Large intestine (tissue), 3 donors: ENCODE measurements at regions not wholly inside any gene's neighbourhood (a gene's known extent, or its start where the extent isn't known, plus 50 kb on each side); places are given as distances from the start of the nearest gene placed in this dataset.

Source experiments
- DNase-seq, 2 donors: peaks; one replicate each; pipeline versions ENCODE4 v3.0.0 to v3.0.0-alpha.2; 2013
- H3K27ac ChIP-seq: one replicate; pipeline ENCODE4 v1.5.1; 2013; ENCODE audit warnings: low read length
- H3K27me3 ChIP-seq: 2 replicates; pipeline ENCODE4 v1.6.1; 2013; ENCODE audit warnings: low read length; ENCODE audit not compliant: control insufficient read depth, insufficient read depth
- H3K36me3 ChIP-seq: 2 replicates; pipeline ENCODE4 v1.6.1; 2013; ENCODE audit warnings: low read length; ENCODE audit not compliant: control insufficient read depth, insufficient read depth
- H3K4me1 ChIP-seq: one replicate; pipeline ENCODE4 v1.6.1; 2013; ENCODE audit warnings: low read length; ENCODE audit not compliant: control insufficient read depth, insufficient read depth
- H3K4me3 ChIP-seq: one replicate; pipeline ENCODE4 v1.5.1; 2013; ENCODE audit warnings: low read length
- H3K9me3 ChIP-seq: one replicate; pipeline ENCODE4 v1.6.1; 2013; ENCODE audit warnings: mild to moderate bottlenecking, low read depth, low read length, moderate library complexity; ENCODE audit not compliant: control insufficient read depth
- WGBS: methylation state at CpG from one replicate; pipeline ENCODE4 v1.1.5; 2013; ENCODE audit warnings: low lambda C conversion rate; ENCODE audit not compliant: insufficient coverage; 5-methylcytosine and 5-hydroxymethylcytosine counted together

- Histone ChIP-seq H3K4me1 (no peaks in the 10 kb centered on the region), H3K36me3 (no peaks in the 10 kb centered on the region), H3K27me3 (no peaks in the 10 kb centered on the region), H3K27ac (no peak overlapping the region), H3K4me3 (no peak overlapping the region), H3K9me3 (no peaks in the 10 kb centered on the region)
- 80% methylated on average over 2 of the region's 3 CpGs for WGBS
- no peak for DNase-seq
These were observed 85.8 kb upstream of the NELL2 start for GRCh38 chr12:44961887-44962286.

DNA sequence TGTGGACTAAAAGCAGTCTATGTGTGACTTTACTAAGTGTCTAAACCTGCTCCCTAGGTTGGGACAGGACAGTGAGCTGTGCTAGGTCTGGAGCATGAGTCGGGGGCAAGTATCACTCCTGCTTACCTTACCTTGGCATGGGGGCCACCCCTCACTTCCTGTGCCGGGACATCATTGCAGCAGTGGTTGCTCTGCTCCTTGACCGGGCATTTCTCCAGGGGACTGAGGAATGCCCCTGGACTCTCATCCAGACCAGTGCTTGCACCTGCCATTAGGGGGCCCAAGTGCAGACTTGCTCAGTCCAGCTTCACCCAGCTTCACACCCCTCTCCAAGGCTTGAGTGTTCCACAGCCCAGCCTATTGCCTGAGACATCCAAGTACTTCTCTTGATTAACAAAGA is 84.7 kb upstream of the NELL2 start:
- H3K4me3 ChIP-seq, result no peak overlapping the region
- no peaks in the 10 kb centered on the region for H3K4me1 ChIP-seq
- H3K9me3 ChIP-seq, result no peaks in the 10 kb centered on the region
- no peak for DNase-seq
- no peaks in the 10 kb centered on the region for H3K36me3 ChIP-seq
- WGBS, result no CpG with 5 or more reads among the region's 3 CpGs
- H3K27ac ChIP-seq, result no peak overlapping the region
- H3K27me3 ChIP-seq, result no peaks in the 10 kb centered on the region

DNA sequence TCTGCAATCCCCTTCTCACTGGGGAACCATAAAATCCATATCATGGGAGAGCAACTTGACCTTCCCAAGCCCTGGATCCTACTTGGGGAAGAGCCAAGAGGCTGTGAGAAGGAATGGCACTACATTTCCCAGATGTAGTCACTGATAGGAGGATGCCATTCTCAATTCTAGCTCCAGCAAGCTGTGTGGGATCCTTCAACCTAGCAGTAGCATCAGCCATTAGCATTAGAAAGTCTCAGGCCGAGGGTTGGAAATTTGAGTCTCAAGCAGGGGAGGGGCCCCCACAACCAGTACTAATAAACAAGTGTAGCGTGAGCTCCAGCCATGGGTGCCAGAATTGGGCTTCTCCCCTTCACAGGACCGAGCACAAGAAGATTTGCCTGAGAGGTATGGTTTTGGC is 84.3 kb upstream of the NELL2 start:
- 71% methylated on average over 1 of the region's 3 CpGs for WGBS
- no peak for DNase-seq

DNA sequence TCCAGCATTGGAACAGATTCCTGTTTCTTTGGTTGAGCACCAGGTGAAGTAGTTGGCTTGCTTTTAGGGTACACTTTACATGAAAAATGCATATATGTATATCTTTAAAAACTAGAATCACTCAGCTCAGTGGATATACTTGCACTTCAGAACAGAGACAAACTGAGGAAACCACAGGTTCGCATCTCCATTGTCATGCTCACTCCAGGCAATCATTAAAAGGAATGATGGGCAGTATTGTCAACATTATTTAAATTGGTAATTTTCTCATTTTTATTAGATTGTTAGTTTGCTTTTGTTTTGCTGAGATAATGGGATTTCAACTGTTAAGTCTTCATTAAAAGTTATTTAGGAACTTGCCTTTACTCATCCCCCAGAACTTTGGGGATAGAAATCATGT is 71.0 kb upstream of the NELL2 start:
- DNase-seq, result no peak
- Histone ChIP-seq H3K4me3 (no peak overlapping the region), H3K27ac (no peak overlapping the region), H3K4me1 (peaks cover 8% of the 10 kb centered on the region), H3K27me3 (no peaks in the 10 kb centered on the region), H3K36me3 (no peaks in the 10 kb centered on the region), H3K9me3 (no peaks in the 10 kb centered on the region)
- WGBS, result no CpG with 5 or more reads among the region's 1 CpG

More for the DNA sequence above, 84.3 kb upstream of the NELL2 start:
- Histone ChIP-seq H3K27ac (no peak overlapping the region), H3K9me3 (no peaks in the 10 kb centered on the region), H3K36me3 (no peaks in the 10 kb centered on the region), H3K4me1 (no peaks in the 10 kb centered on the region), H3K27me3 (no peaks in the 10 kb centered on the region), H3K4me3 (no peak overlapping the region)

DNA sequence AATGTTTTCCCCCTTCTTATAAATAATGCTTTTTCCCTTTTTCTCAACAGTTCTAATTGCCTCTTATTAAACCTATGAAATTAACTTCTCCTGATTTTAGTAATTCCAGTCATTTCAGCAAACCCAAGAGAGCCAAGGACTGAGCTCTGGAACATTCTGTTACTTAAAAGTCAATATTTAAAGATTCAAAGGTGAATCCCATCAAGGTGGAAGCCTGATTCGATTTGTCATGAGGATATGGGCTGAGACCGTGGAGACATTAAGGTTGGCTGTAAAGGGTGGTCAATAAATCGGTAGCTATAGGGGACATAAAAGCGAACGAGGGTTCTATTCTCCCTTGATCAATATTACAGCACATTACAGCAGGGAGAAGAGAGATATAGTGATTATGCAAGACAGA is 66.6 kb upstream of the NELL2 start:
- H3K27ac ChIP-seq, result no peak overlapping the region
- no peak overlapping the region for H3K4me3 ChIP-seq
- no peaks in the 10 kb centered on the region for H3K27me3 ChIP-seq
- H3K36me3 ChIP-seq, result no peaks in the 10 kb centered on the region
- WGBS, result no CpG with 5 or more reads among the region's 5 CpGs
- H3K4me1 ChIP-seq, result peaks cover 8% of the 10 kb centered on the region
- no peaks in the 10 kb centered on the region for H3K9me3 ChIP-seq
- no peak for DNase-seq

DNA sequence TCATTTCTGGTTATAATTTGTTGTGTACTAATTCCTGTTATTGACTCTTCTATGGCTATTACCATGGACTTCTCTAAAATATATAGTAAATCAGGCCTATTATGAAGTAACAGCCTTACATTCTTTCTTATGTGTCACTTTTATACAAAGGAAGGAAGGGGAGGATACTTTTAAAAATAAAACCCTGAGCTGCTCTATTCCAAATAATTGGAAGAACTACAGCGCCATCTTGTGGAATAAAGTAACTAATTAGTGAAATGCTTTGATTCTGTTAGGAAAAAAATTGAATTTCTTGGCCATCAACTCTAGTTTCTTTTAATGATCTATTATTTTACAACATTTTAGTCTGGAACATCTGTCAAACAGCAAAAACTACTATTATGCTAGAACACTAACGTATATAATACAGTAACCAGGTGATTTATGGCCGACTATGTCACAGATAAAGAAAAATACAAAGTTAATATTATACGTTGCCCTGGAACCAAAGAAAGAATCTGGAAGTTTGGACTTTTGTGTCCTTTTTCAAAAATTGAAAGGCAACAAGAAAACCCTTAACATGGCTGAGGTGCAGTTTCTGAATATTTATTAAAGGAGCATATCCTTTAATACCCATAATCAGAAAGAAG is 55.0 kb upstream of the NELL2 start:
- WGBS, result 59% methylated on average over 3 of the region's 4 CpGs
- H3K4me1 ChIP-seq, result no peaks in the 10 kb centered on the region
- no peaks in the 10 kb centered on the region for H3K36me3 ChIP-seq
- H3K9me3 ChIP-seq, result no peaks in the 10 kb centered on the region
- H3K4me3 ChIP-seq, result no peak overlapping the region
- no peak overlapping the region for H3K27ac ChIP-seq
- H3K27me3 ChIP-seq, result no peaks in the 10 kb centered on the region
- peak; percentile 10 to 23 for DNase-seq

- no peaks in the 10 kb centered on the region for H3K27me3 ChIP-seq
- H3K9me3 ChIP-seq, result no peaks in the 10 kb centered on the region
- DNase-seq, result no peak
- no peak overlapping the region for H3K4me3 ChIP-seq
- H3K36me3 ChIP-seq, result no peaks in the 10 kb centered on the region
- 92% methylated on average over 2 of the region's 3 CpGs for WGBS
- no peak overlapping the region for H3K27ac ChIP-seq
- no peaks in the 10 kb centered on the region for H3K4me1 ChIP-seq
These were observed 53.2 kb upstream of the NELL2 start for GRCh38 chr12:44929236-44929885.
